Adrenal gland (tissue), 9 donors: ENCODE measurements at regions not wholly inside any gene's neighbourhood (a gene's known extent, or its start where the extent isn't known, plus 50 kb on each side); places are given as distances from the start of the nearest gene placed in this dataset.
"Not testable (repeated sequence)": the region's sequence is repeated elsewhere in the genome, so short reads cannot be mapped to it uniquely, and the experiment has no call there.

Source experiments
- DNase-seq, 7 donors: peaks; one replicate each; pipeline ENCODE4 v3.0.0-alpha.2; 2019 to 2020
- H3K27ac ChIP-seq, 5 donors: fragments of 200-600 bp; sonication (generic) in 4 of 5; 1 replicate in 3 of 5; 2 replicates in 2 of 5; pipeline versions ENCODE4 v1.5.1 to v1.8.0; 2016 to 2020; ENCODE audit warnings: mild to moderate bottlenecking in 1 of 5
- H3K27me3 ChIP-seq: fragments of 200-600 bp; 2 replicates; pipeline ENCODE4 v1.8.0; 2021
- H3K36me3 ChIP-seq, 2 donors: fragments of 200-600 bp; replicated peaks in 1 of 2; 1 replicate in 1 of 2; 2 replicates in 1 of 2; pipeline versions ENCODE4 v1.5.1 to v1.8.0; 2018 to 2022
- H3K4me1 ChIP-seq, 2 donors: fragments of 200-600 bp; replicated peaks in 1 of 2; 1 replicate in 1 of 2; 2 replicates in 1 of 2; pipeline versions ENCODE4 v1.5.1 to v1.8.0; 2018 to 2021
- H3K4me3 ChIP-seq, 4 donors: fragments of 200-600 bp; sonication (generic) in 3 of 4; one replicate each; pipeline ENCODE4 v1.5.1; 2016 to 2018
- H3K9me3 ChIP-seq, 3 donors: fragments of 200-600 bp; sonication (generic) in 1 of 3; replicated peaks in 1 of 3; 1 replicate in 2 of 3; 2 replicates in 1 of 3; pipeline versions ENCODE4 v1.5.1 to v1.8.0; 2016 to 2021
- CTCF ChIP-seq, 6 experiments: fragments of 450-650 bp in 4 of 6; fragments of 200-600 bp in 2 of 6; sonication (generic) in 1 of 6; IDR thresholded peaks; 1 replicate in 5 of 6; 2 replicates in 1 of 6; pipeline versions ENCODE4 v1.5.1 to v1.8.0; 2016 to 2021; ENCODE audit warnings: antibody characterized with exemption in 6 of 6, mild to moderate bottlenecking in 2 of 6, moderate library complexity in 1 of 6
- POLR2A ChIP-seq, 2 donors: fragments of 450-650 bp; IDR thresholded peaks; one replicate each; pipeline ENCODE4 v1.6.1; 2017; ENCODE audit warnings: antibody characterized with exemption in 2 of 2, mild to moderate bottlenecking in 2 of 2, moderate library complexity in 1 of 2
- WGBS, 4 donors: extraction: QIAGEN DNeasy Blood & Tissue Kit in 2 of 4; methylation state at CpG; one replicate each; pipeline versions ENCODE4 v1.1.5 to v1.1.7; 2013 to 2017; 5-methylcytosine and 5-hydroxymethylcytosine counted together
- intact Hi-C, 2 donors: fragments of 100-400 bp; cut with DNase I; formaldehyde crosslinking; loops; one replicate each; pipeline versions ENCODE4 v1.14.1 to v1.15.0; 2022 to 2023
- donor health status: healthy with polysubstance abuse.
- donor health status: Bipolar disorder and iron deficiency.
- donor health status: DM: yes; HTN: yes; CAD: no.
- donor health status: DM: no; HTN: no; CAD: no.
- donor health status: DM: no; HTN: no; CAD: no.

- no peak for DNase-seq
- no peak overlapping the region for H3K27ac ChIP-seq
- no peaks in the 10 kb centered on the region for H3K4me1 ChIP-seq
- TF ChIP-seq CTCF (IDR thresholded peaks at IDR 0.05) (no peak), POLR2A (IDR thresholded peaks at IDR 0.05) (no peak)
- WGBS, 4 donors = 89 to 97% (median 94%) methylated on average over 5 of the region's 5 CpGs
- no peaks in the 10 kb centered on the region for H3K36me3 ChIP-seq
- H3K4me3 ChIP-seq = no peak overlapping the region
- intact Hi-C loops = no loop called here
- no peaks in the 10 kb centered on the region for H3K27me3 ChIP-seq
- no peaks in the 10 kb centered on the region for H3K9me3 ChIP-seq
Observed at GRCh38 chr4:86461849-86462248, 102.0 kb upstream of the MAPK10 start.

GRCh38 chr4:86472377-86473019, 112.6 kb upstream of the MAPK10 start:
- H3K27me3 ChIP-seq = no peaks in the 10 kb centered on the region
- no peak overlapping the region for H3K27ac ChIP-seq
- no peaks in the 10 kb centered on the region for H3K9me3 ChIP-seq
- TF ChIP-seq POLR2A (IDR thresholded peaks at IDR 0.05) (no peak), CTCF (IDR thresholded peaks at IDR 0.05) (no peak)
- intact Hi-C loops = no loop called here
- H3K4me1 ChIP-seq = peaks cover 0 to 6% of the 10 kb centered on the region in 2 donors
- no peak for DNase-seq
- no peak overlapping the region for H3K4me3 ChIP-seq
- 79 to 100% (median 90%) methylated on average over 1 of the region's 1 CpG for WGBS, 4 donors
- no peaks in the 10 kb centered on the region for H3K36me3 ChIP-seq

- H3K36me3 ChIP-seq, H3K9me3 ChIP-seq, H3K4me1 ChIP-seq, intact Hi-C loops, H3K27ac ChIP-seq, H3K4me3 ChIP-seq, DNase-seq, H3K27me3 ChIP-seq: not testable (repeated sequence)
- whole genome bisulfite sequencing, 4 donors = 96 to 98% (median 96%) methylated on average over 4 of the region's 4 CpGs
Observed at GRCh38 chr4:86478151-86478550, 116.0 kb upstream of the PTPN13 start.

- H3K4me3 ChIP-seq = no peak overlapping the region
- 91 to 100% (median 96%) methylated on average over 1 of the region's 1 CpG for WGBS, 4 donors
- H3K9me3 ChIP-seq = no peaks in the 10 kb centered on the region
- no peaks in the 10 kb centered on the region for H3K36me3 ChIP-seq
- no peak overlapping the region for H3K27ac ChIP-seq
- TF ChIP-seq CTCF (IDR thresholded peaks at IDR 0.05) (no peak), POLR2A (IDR thresholded peaks at IDR 0.05) (no peak)
- DNase-seq = no peak
- H3K4me1 ChIP-seq = peaks cover 0 to 7% of the 10 kb centered on the region in 2 donors
- intact Hi-C loops = no loop called here
- no peaks in the 10 kb centered on the region for H3K27me3 ChIP-seq
Observed at GRCh38 chr4:86481440-86481839, 112.7 kb upstream of the PTPN13 start.
